GM21737 (cell line): ENCODE measurements at regions not wholly inside any gene's neighbourhood (a gene's known extent, or its start where the extent isn't known, plus 50 kb on each side); places are given as distances from the start of the nearest gene placed in this dataset.
"Not testable (repeated sequence)": the region's sequence is repeated elsewhere in the genome, so short reads cannot be mapped to it uniquely, and the experiment has no call there.

Experiments
- ATAC-seq: cut with Tn5 transposase; IDR thresholded peaks from one replicate; pipeline ENCODE4 v1.9.1; 2021; ENCODE audit warnings: mild to moderate bottlenecking, moderate library complexity; ENCODE audit not compliant: unreplicated experiment

DNA sequence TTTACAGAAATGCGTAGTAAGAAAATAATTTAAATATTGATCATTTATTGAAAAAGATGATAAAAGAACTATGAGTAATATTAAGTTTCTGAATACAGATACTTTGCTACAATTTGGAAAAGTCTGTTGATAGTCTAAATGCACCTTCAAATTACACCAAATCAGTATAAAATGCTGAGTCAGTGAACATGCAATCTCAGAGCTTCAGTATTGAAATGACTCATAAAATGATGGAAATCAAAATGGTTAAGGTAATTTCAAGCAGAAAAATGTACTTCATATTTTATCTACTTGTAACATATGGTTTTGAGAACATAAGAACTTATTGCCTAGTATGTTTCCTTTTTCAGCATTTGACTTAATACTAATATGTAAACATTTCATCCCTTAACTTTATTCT lies 448.2 kb downstream of the PCDH10 start:
- ATAC-seq, result no peak

DNA sequence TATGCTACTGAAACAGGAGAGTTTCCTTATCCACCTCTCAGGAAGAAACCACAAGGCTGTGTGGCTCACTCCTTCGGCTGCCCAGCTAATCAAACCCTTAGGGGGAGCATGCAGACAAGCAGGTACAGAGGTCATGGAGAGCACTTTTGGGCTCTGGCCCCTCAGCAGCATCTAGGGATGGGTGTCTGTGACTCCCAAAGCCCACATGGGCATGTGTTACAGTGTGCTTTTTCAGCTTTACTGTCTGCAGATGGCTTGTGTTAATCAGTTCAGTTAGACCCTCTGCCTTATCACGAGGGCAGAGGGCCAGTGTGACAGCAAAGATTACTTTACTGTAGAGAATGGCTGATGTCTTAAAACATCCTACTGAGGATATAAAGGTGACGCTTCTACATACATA lies 447.4 kb downstream of the PCDH10 start:
- ATAC-seq, result no peak

- ATAC-seq, result no peak
Measured at GRCh38 chr4:133594390-133595207, 445.5 kb downstream of the PCDH10 start.

DNA sequence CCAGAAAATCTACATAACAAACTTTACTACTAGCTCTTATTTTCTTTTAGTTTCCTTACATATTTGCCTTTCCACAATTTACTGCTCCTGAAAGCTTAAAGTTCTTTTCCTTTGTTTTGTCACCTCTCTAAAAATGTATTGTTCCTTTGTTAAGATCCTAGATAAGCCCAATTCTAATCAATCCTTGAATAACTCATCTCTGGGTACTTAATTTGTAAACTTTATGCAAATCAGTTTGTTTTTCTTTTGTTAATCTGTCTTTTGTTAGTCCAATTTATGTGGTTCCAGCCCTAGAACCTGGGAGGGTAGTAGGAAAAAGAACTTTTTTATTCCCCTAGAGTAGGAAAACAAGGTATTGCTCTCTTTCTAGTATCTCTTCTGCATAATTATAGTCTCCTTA lies 444.7 kb downstream of the PCDH10 start:
- ATAC-seq, result no peak

GRCh38 chr4:133592591-133592990 lies 443.5 kb downstream of the PCDH10 start:
- no peak for ATAC-seq

DNA sequence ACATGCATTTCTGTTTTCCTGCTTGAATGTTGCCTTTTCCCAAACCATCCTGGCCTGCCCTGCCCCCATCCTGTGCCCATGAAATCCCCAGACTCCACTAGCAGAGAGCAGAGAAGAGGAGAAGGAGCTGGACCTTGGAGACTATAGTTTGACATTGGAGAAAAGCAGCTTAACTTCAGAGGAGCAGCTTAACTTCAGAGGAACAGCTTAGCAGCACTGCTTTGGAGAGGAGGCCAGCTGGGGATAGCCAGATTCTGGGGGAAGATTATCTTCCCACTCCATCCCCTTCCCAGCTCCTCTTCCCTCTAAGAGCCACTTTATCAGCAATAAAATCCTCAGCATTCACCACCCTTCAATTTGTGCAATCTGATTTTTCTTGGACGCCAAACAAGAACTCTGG lies 443.0 kb downstream of the PCDH10 start:
- ATAC-seq, result no peak

- ATAC-seq, result no peak
Measured at GRCh38 chr4:133588306-133588705, 439.2 kb downstream of the PCDH10 start.

- no peak for ATAC-seq
Measured at GRCh38 chr4:133585323-133585722, 436.2 kb downstream of the PCDH10 start.

DNA sequence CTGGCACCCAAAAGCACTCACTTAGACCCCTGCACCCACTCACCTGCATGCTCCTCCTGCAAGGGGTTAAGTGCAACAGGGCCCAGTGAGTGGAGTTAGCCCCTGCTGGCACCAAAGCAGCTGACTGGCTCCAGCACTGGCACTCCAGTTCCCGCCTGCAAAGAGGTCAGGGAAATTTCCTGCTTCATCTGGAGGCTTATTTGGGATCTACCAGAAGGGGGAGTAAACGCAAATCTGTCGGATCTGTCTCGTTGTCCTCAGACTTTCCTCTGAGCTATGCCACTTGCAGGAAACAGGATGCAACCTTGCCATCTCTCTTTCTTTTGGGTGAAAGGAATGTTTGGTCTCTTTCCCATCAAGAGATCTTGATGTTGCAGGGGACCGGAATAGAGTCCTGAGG lies 435.6 kb downstream of the PCDH10 start:
- ATAC-seq, result no peak

DNA sequence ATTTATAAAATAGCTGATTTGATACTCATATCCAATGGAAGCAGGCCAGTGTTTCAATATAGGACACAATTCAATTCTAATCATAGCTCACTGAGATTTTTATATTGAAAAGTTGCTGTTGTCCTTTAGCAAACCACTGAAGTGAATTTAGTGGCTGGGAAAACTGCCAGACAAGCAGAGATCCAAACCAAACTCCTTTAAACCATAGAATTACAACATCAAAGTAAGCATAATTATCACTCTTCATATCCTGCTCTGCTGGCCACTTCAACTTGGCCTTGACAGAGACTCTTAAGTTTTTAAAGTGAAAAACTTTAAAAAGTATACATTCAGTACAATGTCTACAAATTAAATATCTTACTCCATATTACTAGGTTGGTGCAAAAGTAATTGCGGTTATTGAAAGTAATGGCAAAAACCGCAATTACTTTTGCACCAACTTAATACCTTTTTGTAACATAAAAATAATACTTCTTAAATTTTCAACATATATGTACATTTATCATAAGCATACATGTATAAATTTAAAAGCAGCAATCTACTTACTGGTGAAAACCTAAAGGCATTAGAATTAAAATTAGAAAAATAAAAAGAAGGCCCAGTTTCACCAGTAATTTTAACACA lies 433.0 kb downstream of the PCDH10 start:
- no peak for ATAC-seq

DNA sequence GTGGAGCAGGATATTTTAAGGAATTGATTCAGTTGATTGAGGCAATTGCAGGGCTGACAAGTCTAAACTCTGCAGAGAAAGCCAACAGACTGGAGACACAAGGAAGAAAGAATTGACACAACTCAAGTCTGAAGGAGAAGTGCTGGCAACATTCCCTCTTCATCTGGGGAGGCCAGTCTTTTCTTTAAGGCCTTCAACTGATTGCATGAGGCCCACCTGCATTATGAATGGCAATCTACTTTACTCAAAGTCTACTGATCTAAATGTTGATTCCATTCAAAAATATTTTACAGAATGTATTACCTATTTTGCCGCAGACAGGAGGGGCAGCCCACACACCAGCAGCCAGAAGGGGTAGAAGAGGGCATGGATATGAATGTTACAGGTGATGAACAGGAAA lies 425.2 kb downstream of the PCDH10 start:
- ATAC-seq, result no peak

DNA sequence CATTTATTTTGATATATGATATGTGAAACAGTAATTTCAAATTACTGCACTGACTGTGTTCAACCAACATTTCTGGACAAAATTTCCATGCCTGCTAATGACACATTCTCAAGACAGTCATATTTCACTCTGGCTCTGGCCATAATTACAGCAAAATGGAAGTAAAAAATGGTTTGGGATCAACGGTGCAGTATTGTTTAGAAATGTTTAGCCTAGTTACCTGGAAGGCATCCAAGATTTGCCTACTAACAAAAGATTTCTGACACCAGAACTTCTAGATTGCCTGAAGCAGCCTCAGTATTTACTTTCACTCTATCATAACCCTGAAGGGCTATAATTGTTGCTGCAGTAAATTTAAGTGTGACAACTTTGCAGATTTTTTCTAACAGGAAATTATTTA lies 416.3 kb downstream of the PCDH10 start:
- no peak for ATAC-seq

DNA sequence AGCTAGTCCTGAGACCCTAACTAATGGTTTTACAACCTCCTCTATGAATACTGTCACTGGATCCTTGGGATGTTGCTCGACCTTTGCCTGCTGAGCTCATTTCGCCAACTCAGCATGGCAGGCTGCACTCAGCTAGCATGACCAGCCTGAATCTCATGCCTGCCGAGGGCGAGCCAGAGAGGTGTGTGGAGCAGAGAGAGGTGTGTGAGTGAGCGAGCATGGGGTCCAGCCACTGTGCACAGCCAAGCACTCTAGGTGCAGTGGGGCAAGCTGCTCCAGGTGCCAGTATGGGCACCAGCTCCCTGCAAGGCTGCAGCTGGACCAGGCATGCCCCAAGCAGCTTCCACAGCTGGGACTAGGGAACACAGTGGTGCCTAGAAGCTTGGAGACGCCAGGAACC lies 410.9 kb downstream of the PCDH10 start:
- ATAC-seq, result no peak

DNA sequence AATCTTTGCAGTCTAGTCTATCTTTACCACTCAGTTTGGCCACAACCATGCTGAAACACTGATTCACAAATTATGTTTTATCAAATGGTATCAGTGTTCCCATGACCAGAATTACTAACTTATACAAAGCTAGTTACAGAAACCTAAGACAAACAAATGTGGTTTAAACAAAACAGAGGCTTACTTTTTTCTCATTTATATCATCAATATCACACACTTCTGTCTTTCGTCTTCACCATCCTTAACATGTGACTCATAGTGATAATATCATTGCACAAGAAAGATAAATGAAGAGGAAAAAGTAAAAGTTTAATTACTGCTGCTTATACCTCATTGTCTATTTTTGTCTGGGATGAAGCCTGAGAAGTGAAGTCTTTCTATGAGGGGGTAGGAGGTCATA lies 406.6 kb downstream of the PCDH10 start:
- ATAC-seq, result no peak

DNA sequence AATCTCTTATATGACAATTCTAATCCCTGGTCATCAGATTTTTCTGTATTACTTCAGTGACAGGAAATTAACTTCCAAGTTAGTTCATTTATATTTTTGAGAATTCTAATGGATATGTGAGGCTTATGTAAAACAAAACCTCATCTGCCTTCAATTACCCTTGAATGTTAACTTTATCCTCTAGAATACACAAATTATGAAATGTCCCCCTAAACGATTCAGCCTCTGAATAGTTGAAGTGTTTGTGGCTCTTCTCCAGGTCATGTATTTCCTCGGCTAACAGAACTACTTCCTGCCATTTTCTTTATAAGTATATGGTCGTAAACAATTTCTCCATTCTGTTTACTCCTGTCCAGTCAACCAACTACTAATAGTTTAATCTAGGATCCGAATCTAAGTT lies 401.3 kb downstream of the PCDH10 start:
- no peak for ATAC-seq

DNA sequence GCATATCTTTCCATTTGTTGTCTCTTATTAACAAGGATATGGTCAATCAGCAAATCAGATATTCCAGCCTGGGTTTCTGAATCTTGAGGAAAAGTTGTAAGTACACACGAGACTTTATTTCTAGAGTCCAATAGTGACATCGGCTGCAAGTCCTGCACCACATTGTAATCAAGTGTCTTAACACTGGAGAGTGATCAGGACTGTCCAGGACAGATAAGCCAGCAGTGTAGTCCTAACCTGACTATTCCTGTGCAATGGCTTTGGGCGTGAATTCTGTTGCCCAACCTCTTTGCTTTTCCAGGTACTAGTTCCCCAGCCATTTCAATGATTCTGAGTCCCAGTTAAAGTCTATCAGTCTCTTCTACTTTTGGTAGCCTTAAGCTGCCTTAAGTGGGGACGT lies 395.0 kb downstream of the PCDH10 start:
- ATAC-seq, result no peak

DNA sequence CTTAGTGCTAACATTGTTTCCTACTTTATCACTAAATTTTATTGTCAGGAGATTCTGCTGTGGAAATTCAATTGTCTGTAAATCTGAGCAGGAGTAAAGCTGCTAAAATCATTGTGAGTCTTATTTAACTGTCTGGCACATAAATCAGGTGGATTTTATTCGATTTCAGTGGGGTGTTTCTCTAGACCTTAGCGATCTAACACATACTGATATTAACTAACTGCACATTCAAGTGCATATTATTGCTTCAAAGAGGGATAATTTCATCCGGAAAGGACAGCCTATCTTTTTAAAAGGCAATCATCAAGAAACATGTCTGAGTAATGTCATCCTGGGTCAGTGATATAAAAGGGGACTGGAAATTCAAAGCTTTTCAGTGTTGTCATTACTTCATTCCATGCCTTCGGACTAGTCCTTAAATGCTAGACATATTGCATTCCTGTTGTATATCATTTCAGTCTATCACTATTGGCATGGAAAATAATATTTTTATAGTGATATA lies 388.7 kb downstream of the PCDH10 start:
- ATAC-seq, result no peak

- not testable (repeated sequence) for ATAC-seq
Measured at GRCh38 chr4:133534224-133534623, 385.1 kb downstream of the PCDH10 start.

GRCh38 chr4:133524369-133524768 lies 375.3 kb downstream of the PCDH10 start:
- ATAC-seq, result no peak

DNA sequence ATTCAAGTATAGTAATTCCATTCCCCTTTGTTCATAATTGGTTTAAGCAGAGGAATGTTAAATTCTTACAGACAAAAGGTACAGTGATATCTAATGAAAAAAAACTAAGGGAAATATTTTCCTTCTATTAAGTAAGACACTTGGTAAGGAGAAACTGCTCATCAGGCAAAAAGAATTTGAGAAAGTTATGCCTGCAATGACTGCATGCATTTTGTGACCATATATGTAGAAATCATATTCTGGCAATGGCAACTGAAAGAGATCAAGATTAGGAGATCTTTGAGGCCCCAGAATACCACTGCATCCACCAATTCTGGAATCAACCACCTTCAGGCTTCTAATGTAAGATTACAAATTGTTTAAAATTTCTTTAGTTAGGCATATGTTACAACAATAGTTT lies 364.8 kb downstream of the PCDH10 start:
- no peak for ATAC-seq

DNA sequence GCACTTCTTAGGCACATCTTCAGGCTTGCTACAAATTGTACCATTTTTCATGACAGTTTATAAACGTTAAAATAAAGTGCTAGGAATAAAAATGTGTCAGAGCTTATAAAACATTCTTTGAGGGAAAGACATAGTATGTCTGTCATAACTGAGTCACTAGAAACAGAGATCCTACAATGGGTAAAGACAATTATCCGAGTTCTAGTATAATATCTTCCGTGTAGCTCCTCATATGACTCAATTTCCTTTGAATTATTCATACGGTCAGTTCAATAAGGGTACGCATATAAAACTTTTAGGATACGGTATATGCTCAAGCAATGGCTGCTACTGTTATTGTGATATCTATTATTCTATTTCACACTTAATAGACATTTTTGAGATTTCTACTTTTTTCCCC lies 349.1 kb downstream of the PCDH10 start:
- no peak for ATAC-seq

DNA sequence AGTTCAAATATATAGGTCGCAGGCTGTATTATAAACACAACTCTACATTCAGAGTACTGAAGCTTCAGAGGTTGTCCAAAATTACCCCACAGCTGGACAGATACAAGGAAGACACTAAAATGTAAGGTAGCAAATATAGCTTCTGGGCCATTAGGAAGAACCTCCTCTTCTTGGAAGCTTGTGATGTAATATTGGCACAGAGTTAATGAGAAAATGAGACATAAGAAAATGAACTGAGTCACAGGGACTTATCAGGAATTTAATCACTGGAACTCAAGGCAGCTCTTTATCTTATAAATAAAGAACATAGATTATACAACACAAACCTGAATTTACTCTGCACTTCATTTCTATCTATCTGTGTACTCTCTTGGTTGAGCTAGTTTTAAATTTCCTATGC lies 344.7 kb downstream of the PCDH10 start:
- no peak for ATAC-seq

DNA sequence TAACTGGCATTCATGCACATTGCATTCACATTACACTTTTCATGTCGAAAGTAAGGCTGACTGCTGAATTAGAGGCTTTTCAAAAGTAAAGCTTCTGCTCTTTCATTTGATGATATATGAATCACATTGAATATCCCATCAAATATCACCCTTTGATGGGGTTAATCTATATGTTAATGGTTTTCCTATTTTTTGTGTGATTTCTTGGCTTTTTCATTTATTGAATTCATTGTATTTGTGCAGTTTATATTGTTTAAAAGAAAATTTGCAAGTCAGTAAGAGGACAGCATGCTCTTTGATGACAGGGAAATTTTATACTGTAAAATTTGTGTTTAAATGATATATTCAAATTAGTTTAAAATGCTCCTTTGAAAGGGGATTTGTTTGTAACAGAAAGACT lies 344.1 kb downstream of the PCDH10 start:
- no peak for ATAC-seq
